ENCODE measurements at regions not wholly inside any gene's neighbourhood (a gene's known extent, or its start where the extent isn't known, plus 50 kb on each side); places are given as distances from the start of the nearest gene placed in this dataset.

DNA sequence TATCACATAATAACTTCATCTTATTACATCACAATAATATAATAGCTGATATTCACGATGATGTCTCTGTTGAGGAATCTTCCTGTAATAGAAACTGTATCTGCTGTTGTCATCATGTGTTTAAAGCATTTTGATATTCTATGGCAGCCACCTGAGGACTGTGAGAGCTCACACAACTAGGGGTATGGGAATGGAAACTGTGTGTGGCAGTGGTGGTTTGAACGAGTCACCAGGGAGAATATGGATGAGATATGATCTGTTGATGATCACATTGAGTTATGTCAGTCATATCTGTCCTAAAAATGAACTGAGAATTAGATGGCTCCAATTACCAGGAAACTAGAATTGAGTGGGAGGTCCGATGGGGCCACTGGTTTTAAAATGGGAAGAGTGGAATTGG, 169.6 kb downstream of the MID1IP1 start:
- no peak overlapping the region for H2AFZ ChIP-seq (ENCODE audit: control insufficient read depth, low read length)
- H3K9ac ChIP-seq (ENCODE audit: control insufficient read depth, extremely low read depth, insufficient read depth, low read length), result no peak overlapping the region
- no peaks in the 10 kb centered on the region for H4K20me1 ChIP-seq (ENCODE audit: control insufficient read depth, extremely low read depth, insufficient read depth, low read length)
- no peak overlapping the region for H3K27ac ChIP-seq (ENCODE audit: control insufficient read depth, insufficient read depth, low read length)
- no peaks in the 10 kb centered on the region for H3K27me3 ChIP-seq (ENCODE audit: control insufficient read depth, extremely low read depth, insufficient read depth, low read length)
- no peak overlapping the region for H3K4me2 ChIP-seq (ENCODE audit: control insufficient read depth, extremely low read depth, insufficient read depth, low read depth, low read length)
- dilution Hi-C loops (cut with MboI; ENCODE audit: extremely low pct_ligation_motif_present, low sequenced_read_pairs), result no loop called here
- no peak for TF ChIP-seq EZH2 (IDR thresholded peaks at IDR 0.05; ENCODE audit: low read length)
- TF ChIP-seq, protein P1, sequence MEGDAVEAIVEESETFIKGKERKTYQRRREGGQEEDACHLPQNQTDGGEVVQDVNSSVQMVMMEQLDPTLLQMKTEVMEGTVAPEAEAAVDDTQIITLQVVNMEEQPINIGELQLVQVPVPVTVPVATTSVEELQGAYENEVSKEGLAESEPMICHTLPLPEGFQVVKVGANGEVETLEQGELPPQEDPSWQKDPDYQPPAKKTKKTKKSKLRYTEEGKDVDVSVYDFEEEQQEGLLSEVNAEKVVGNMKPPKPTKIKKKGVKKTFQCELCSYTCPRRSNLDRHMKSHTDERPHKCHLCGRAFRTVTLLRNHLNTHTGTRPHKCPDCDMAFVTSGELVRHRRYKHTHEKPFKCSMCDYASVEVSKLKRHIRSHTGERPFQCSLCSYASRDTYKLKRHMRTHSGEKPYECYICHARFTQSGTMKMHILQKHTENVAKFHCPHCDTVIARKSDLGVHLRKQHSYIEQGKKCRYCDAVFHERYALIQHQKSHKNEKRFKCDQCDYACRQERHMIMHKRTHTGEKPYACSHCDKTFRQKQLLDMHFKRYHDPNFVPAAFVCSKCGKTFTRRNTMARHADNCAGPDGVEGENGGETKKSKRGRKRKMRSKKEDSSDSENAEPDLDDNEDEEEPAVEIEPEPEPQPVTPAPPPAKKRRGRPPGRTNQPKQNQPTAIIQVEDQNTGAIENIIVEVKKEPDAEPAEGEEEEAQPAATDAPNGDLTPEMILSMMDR (optimal IDR thresholded peaks at IDR 0.05 in 1 of 3, IDR thresholded peaks at IDR 0.05 in 1 of 3, conservative IDR thresholded peaks at IDR 0.05 in 1 of 3; ENCODE audit: extremely low read depth in 1 of 3, insufficient read depth in 2 of 3, low read length in 3 of 3), result no peak
- H3K36me3 ChIP-seq (ENCODE audit: control insufficient read depth in 2 of 2, extremely low read depth in 1 of 2, insufficient read depth in 2 of 2, low read length in 2 of 2), result no peaks in the 10 kb centered on the region
- no peaks in the 10 kb centered on the region for H3K9me1 ChIP-seq (ENCODE audit: control insufficient read depth, extremely low read depth, insufficient read depth, low read length)
- DNase-seq (ENCODE audit: low read depth, low spot score), result no peak
- no peaks in the 10 kb centered on the region for H3K79me2 ChIP-seq (ENCODE audit: control insufficient read depth, insufficient read depth, low read length)
- no peak for FAIRE-seq
- H3K4me1 ChIP-seq (ENCODE audit: control insufficient read depth, extremely low read depth, insufficient read depth, low read length), result no peaks in the 10 kb centered on the region
- no peak overlapping the region for H3K4me3 ChIP-seq (ENCODE audit: control insufficient read depth in 2 of 3, extremely low read depth in 1 of 3, insufficient read depth in 2 of 3, low read depth in 1 of 3, low read length in 3 of 3)
- no peaks in the 10 kb centered on the region for H3K9me3 ChIP-seq (ENCODE audit: control insufficient read depth, low read depth, low read length)

DNA sequence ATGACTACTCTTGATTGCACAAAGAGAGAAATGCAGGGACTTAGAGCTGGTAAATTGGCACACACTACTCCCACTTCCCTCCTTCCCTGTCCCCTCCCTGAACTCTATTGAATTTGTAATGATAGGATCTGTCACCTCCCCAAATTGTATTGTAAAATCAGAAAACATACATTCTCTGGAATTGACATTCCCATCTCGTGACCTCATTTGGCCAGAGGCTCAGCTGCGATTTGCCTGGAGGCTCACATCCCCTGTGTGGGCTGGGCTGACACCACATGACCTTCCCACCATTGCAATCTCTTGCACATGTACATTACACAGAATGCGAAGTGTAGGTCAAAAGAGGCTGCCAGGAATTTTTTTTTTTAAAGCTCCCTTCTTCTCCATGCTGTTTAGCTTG, 172.1 kb downstream of the MID1IP1 start:
- Histone ChIP-seq H3K4me2 (ENCODE audit: control insufficient read depth, extremely low read depth, insufficient read depth, low read depth, low read length) (no peak overlapping the region), H3K27ac (ENCODE audit: control insufficient read depth, insufficient read depth, low read length) (no peak overlapping the region), H3K27me3 (ENCODE audit: control insufficient read depth, extremely low read depth, insufficient read depth, low read length) (no peaks in the 10 kb centered on the region), H3K4me3 (ENCODE audit: control insufficient read depth in 2 of 3, extremely low read depth in 1 of 3, insufficient read depth in 2 of 3, low read depth in 1 of 3, low read length in 3 of 3) (no peak overlapping the region), H3K9ac (ENCODE audit: control insufficient read depth, extremely low read depth, insufficient read depth, low read length) (no peak overlapping the region), H2AFZ (ENCODE audit: control insufficient read depth, low read length) (no peak overlapping the region), H3K9me3 (ENCODE audit: control insufficient read depth, low read depth, low read length) (no peaks in the 10 kb centered on the region), H3K36me3 (ENCODE audit: control insufficient read depth in 2 of 2, extremely low read depth in 1 of 2, insufficient read depth in 2 of 2, low read length in 2 of 2) (no peaks in the 10 kb centered on the region), H3K9me1 (ENCODE audit: control insufficient read depth, extremely low read depth, insufficient read depth, low read length) (no peaks in the 10 kb centered on the region), H3K79me2 (ENCODE audit: control insufficient read depth, insufficient read depth, low read length) (no peaks in the 10 kb centered on the region), H3K4me1 (ENCODE audit: control insufficient read depth, extremely low read depth, insufficient read depth, low read length) (no peaks in the 10 kb centered on the region), H4K20me1 (ENCODE audit: control insufficient read depth, extremely low read depth, insufficient read depth, low read length) (no peaks in the 10 kb centered on the region)
- no peak for DNase-seq (ENCODE audit: low read depth, low spot score)
- dilution Hi-C loops (cut with MboI; ENCODE audit: extremely low pct_ligation_motif_present, low sequenced_read_pairs), result no loop called here
- FAIRE-seq, result no peak
- TF ChIP-seq, protein P1 (optimal IDR thresholded peaks at IDR 0.05 in 1 of 3, IDR thresholded peaks at IDR 0.05 in 1 of 3, conservative IDR thresholded peaks at IDR 0.05 in 1 of 3; ENCODE audit: extremely low read depth in 1 of 3, insufficient read depth in 2 of 3, low read length in 3 of 3), result no peak
- TF ChIP-seq EZH2 (IDR thresholded peaks at IDR 0.05; ENCODE audit: low read length), result no peak

All from keratinocyte (primary cell).